HCT116 (cell line): ENCODE measurements at regions not wholly inside any gene's neighbourhood (a gene's known extent, or its start where the extent isn't known, plus 50 kb on each side); places are given as distances from the start of the nearest gene placed in this dataset.

Experiments used
- ATAC-seq: fragments of 200-7000 bp; cut with Tn5 transposase; 2 replicates; pipeline ENCODE4 v1.9.1; 2020; ENCODE audit warnings: mild to moderate bottlenecking, moderate library complexity
- BruUV-seq: library from RNA; stranded (reverse); fragments of 400-500 nt; replicated peaks from 2 replicates; lab custom pipeline; 2021; lab: Mats Ljungman, UMichigan
- CTCF ChIA-PET: fragments of 300-600 bp; sonication (Branson Sonifier 250); formaldehyde crosslinking; loops from one replicate; lab custom pipeline; 2021; ENCODE audit warnings: antibody characterized with exemption; lab: Charles Lee
- POLR2A ChIA-PET: fragments of 300-600, 350-600 bp; sonication (Branson Sonifier 250); formaldehyde crosslinking; loops from one replicate; lab custom pipeline; 2021; ENCODE audit warnings: antibody characterized with exemption; lab: Charles Lee
- RAD21 ChIA-PET, 2 experiments: fragments of 300-600 bp; sonication (Branson Sonifier 250); formaldehyde crosslinking; loops; one replicate each; lab custom pipeline; 2023; ENCODE audit warnings: low total read pairs in 2 of 2; ENCODE audit not compliant: uncharacterized antibody in 2 of 2, unreplicated experiment in 2 of 2, low non-redundant PET in 1 of 2; lab: Charles Lee
- DNase-seq: peaks from one replicate; pipeline ENCODE4 v3.0.0-alpha.2; 2010; ENCODE audit warnings: low read depth, low spot score
- H2AFZ ChIP-seq: fragments of 200-600 bp; shearing (Covaris generic), sonication (generic); 2 replicates; pipeline ENCODE4 v1.6.1; 2017; ENCODE audit warnings: low read depth, mixed run types, mixed read lengths, antibody characterized with exemption, low read length; ENCODE audit not compliant: poor library complexity, severe bottlenecking
- H3K27ac ChIP-seq: 2 replicates; pipeline ENCODE4 v1.5.1; 2012; ENCODE audit warnings: low read depth, low read length
- H3K27me3 ChIP-seq: fragments of 200-600 bp; sonication (generic); 2 replicates; pipeline ENCODE4 v1.6.1; 2016; ENCODE audit warnings: mixed run types, low read length, mixed read lengths; ENCODE audit not compliant: insufficient read depth
- H3K36me3 ChIP-seq, 2 experiments: fragments of 200-500 bp in 1 of 2; fragments of 200-600 bp in 1 of 2; sonication (Bioruptor generic) in 1 of 2; sonication (generic) in 1 of 2; 2 replicates each; pipeline versions ENCODE4 v1.5.1 to v1.6.1; 2014 to 2016; ENCODE audit warnings: low read length in 2 of 2, inconsistent platforms in 1 of 2, mixed read lengths in 1 of 2, mixed run types in 1 of 2; ENCODE audit not compliant: insufficient read depth in 2 of 2, control insufficient read depth in 1 of 2
- H3K4me1 ChIP-seq, 2 experiments: fragments of 200-600 bp in 1 of 2; sonication (generic) in 1 of 2; 2 replicates each; pipeline versions ENCODE4 v1.5.1 to v1.6.1; 2012 to 2017; ENCODE audit warnings: low read length in 2 of 2, inconsistent platforms in 1 of 2, mild to moderate bottlenecking in 1 of 2, mixed read lengths in 1 of 2, mixed run types in 1 of 2, moderate library complexity in 1 of 2; ENCODE audit not compliant: insufficient read depth in 2 of 2, control insufficient read depth in 1 of 2
- H3K4me2 ChIP-seq: fragments of 200-600 bp; sonication (generic); 2 replicates; pipeline ENCODE4 v1.6.1; 2017; ENCODE audit warnings: mixed run types, low read length, mixed read lengths
- H3K4me3 ChIP-seq, 2 experiments: fragments of 200-600 bp in 1 of 2; sonication (generic) in 1 of 2; replicated peaks in 1 of 2; 2 replicates each; pipeline ENCODE4 v1.5.1; 2011 to 2016; ENCODE audit warnings: low read length in 2 of 2, control low read depth in 1 of 2, low read depth in 1 of 2, mild to moderate bottlenecking in 1 of 2, mixed read lengths in 1 of 2, mixed run types in 1 of 2
- H3K79me2 ChIP-seq: fragments of 200-600 bp; sonication (generic); 2 replicates; pipeline ENCODE4 v1.6.1; 2017; ENCODE audit warnings: mild to moderate bottlenecking, mixed run types, low read length, moderate library complexity, mixed read lengths; ENCODE audit not compliant: insufficient read depth
- H3K9ac ChIP-seq: fragments of 200-600 bp; sonication (generic); 2 replicates; pipeline ENCODE4 v1.6.1; 2016; ENCODE audit warnings: low read length, mixed read lengths
- H3K9me2 ChIP-seq: fragments of 200-600 bp; sonication (generic), shearing (Covaris generic); 2 replicates; pipeline ENCODE4 v1.6.1; 2017; ENCODE audit warnings: mixed run types, mild to moderate bottlenecking, moderate library complexity; ENCODE audit not compliant: insufficient read depth
- H3K9me3 ChIP-seq, 2 experiments: fragments of 200-500 bp in 1 of 2; fragments of 200-600 bp in 1 of 2; sonication (Bioruptor generic) in 1 of 2; sonication (generic) in 1 of 2; 2 replicates each; pipeline ENCODE4 v1.6.1; 2014 to 2017; ENCODE audit warnings: low read length in 2 of 2, mixed read lengths in 2 of 2, inconsistent platforms in 1 of 2, low read depth in 1 of 2, mild to moderate bottlenecking in 1 of 2, mixed run types in 1 of 2, moderate library complexity in 1 of 2; ENCODE audit not compliant: control insufficient read depth in 1 of 2, insufficient read depth in 1 of 2
- H4K20me1 ChIP-seq: fragments of 200-600 bp; sonication (generic), shearing (Covaris generic); 2 replicates; pipeline ENCODE4 v1.6.1; 2017; ENCODE audit warnings: mixed run types, mild to moderate bottlenecking, moderate library complexity; ENCODE audit not compliant: insufficient read depth
- ATF3 ChIP-seq: IDR thresholded peaks from 2 replicates; pipeline ENCODE4 v1.6.1; 2012
- CBX3 ChIP-seq: IDR thresholded peaks from 2 replicates; pipeline ENCODE4 v1.6.1; 2012; ENCODE audit warnings: low read depth
- CEBPB ChIP-seq: IDR thresholded peaks from 2 replicates; pipeline ENCODE4 v1.6.1; 2012; ENCODE audit warnings: low read depth
- CTCF ChIP-seq, 3 experiments: fragments of 200-600 bp in 1 of 3; sonication (generic) in 1 of 3; IDR thresholded peaks in 2 of 3; conservative IDR thresholded peaks in 1 of 3; 2 replicates each; pipeline ENCODE4 v1.5.1; 2012 to 2017; ENCODE audit warnings: low read depth in 2 of 3, low read length in 2 of 3, antibody characterized with exemption in 1 of 3, borderline replicate concordance in 1 of 3, control low read depth in 1 of 3, mild to moderate bottlenecking in 1 of 3, mixed read lengths in 1 of 3, mixed run types in 1 of 3, moderate library complexity in 1 of 3; ENCODE audit not compliant: insufficient read depth in 1 of 3
- ELF1 ChIP-seq: IDR thresholded peaks from 2 replicates; pipeline ENCODE4 v1.6.1; 2012; ENCODE audit warnings: low read depth, borderline replicate concordance
- EZH2phosphoT487 ChIP-seq: fragments of 200-600 bp; IDR thresholded peaks from 2 replicates; pipeline ENCODE4 v1.6.1; 2018; ENCODE audit warnings: antibody characterized with exemption, borderline replicate concordance
- MAX ChIP-seq: IDR thresholded peaks from 2 replicates; pipeline ENCODE4 v1.6.1; 2012
- POLR2A ChIP-seq: IDR thresholded peaks from 2 replicates; pipeline ENCODE4 v1.7.0; 2011; ENCODE audit warnings: borderline replicate concordance; ENCODE audit not compliant: insufficient read depth, insufficient read length; ENCODE audit errors: extremely low read depth
- RAD21 ChIP-seq: IDR thresholded peaks from 2 replicates; pipeline ENCODE4 v1.6.1; 2012; ENCODE audit warnings: low read depth, mild to moderate bottlenecking
- REST ChIP-seq: IDR thresholded peaks from 2 replicates; pipeline ENCODE4 v1.6.1; 2012; ENCODE audit warnings: low read depth
- SRF ChIP-seq: IDR thresholded peaks from 2 replicates; pipeline ENCODE4 v1.6.1; 2012; ENCODE audit warnings: low read depth
- YY1 ChIP-seq: IDR thresholded peaks from 2 replicates; pipeline ENCODE4 v1.6.1; 2011; ENCODE audit warnings: low read length, low read depth, moderate library complexity, mild to moderate bottlenecking; ENCODE audit not compliant: insufficient replicate concordance; ENCODE audit errors: extremely low read depth
- ZNF274 ChIP-seq: fragments of 200-500 bp; sonication (Bioruptor generic); IDR thresholded peaks from 2 replicates; pipeline ENCODE4 v1.6.1; 2014; ENCODE audit warnings: mild to moderate bottlenecking, low read depth, low read length, inconsistent platforms
- intact Hi-C: fragments of 100-400 bp; cut with micrococcal nuclease; formaldehyde crosslinking; loops from 2 replicates; pipeline ENCODE4 v1.10.0; 2022

GRCh38 chr1:105073660-105074059, 1324.0 kb downstream of the AMY1C start:
- no peak for ATAC-seq
- BruUV-seq: no TSS peak
- no peak overlapping the region for H3K4me2 ChIP-seq
- POLR2A ChIA-PET: no interaction called here
- CTCF ChIA-PET: no interaction called here
- no peak overlapping the region for H3K4me3 ChIP-seq
- H3K79me2 ChIP-seq: no peaks in the 10 kb centered on the region
- H4K20me1 ChIP-seq: no peaks in the 10 kb centered on the region
- H3K27me3 ChIP-seq: no peaks in the 10 kb centered on the region
- no peaks in the 10 kb centered on the region for H3K4me1 ChIP-seq
- peaks cover 15 to 26% of the 10 kb centered on the region in 2 experiments for H3K9me3 ChIP-seq
- intact Hi-C loops: no loop called here
- H3K27ac ChIP-seq: no peak overlapping the region
- H2AFZ ChIP-seq: no peak overlapping the region
- RAD21 ChIA-PET: no interaction called here
- H3K9me2 ChIP-seq: no peaks in the 10 kb centered on the region
- H3K9ac ChIP-seq: no peak overlapping the region
- DNase-seq: no peak
- no peak for TF ChIP-seq EZH2phosphoT487
- TF ChIP-seq REST: no peak
- TF ChIP-seq RAD21: no peak
- TF ChIP-seq ZNF274: no peak
- no peak for TF ChIP-seq CEBPB
- H3K36me3 ChIP-seq: no peaks in the 10 kb centered on the region

- Histone ChIP-seq H3K4me1 (no peaks in the 10 kb centered on the region), H4K20me1 (no peaks in the 10 kb centered on the region), H3K9me3 (peaks cover 3 to 8% of the 10 kb centered on the region in 2 experiments; a peak in 1 of 4 replicates), H3K4me3 (no peak overlapping the region), H3K27ac (no peak overlapping the region), H2AFZ (no peak overlapping the region), H3K27me3 (no peaks in the 10 kb centered on the region), H3K9ac (no peak overlapping the region), H3K79me2 (no peaks in the 10 kb centered on the region), H3K4me2 (no peak overlapping the region), H3K36me3 (no peaks in the 10 kb centered on the region), H3K9me2 (no peaks in the 10 kb centered on the region)
- no TSS peak for BruUV-seq
- RAD21 ChIA-PET: no interaction called here
- intact Hi-C loops: no loop called here
- POLR2A ChIA-PET: no interaction called here
- CTCF ChIA-PET: no interaction called here
- DNase-seq: no peak
- TF ChIP-seq POLR2A (no peak), SRF (no peak), ATF3 (no peak), CBX3 (no peak), CTCF (IDR thresholded peaks at IDR 0.05 in 2 of 3, conservative IDR thresholded peaks at IDR 0.05 in 1 of 3; ENCODE audit: borderline replicate concordance in 1 of 3, insufficient read depth in 1 of 3, low read depth in 2 of 3, low read length in 2 of 3) (no peak), ELF1 (no peak), MAX (no peak), YY1 (no peak)
- ATAC-seq: no peak
Observed at GRCh38 chr1:105083611-105084010, 1333.9 kb downstream of the AMY1C start.
